Astrocyte (in vitro differentiated cells and primary cell): ENCODE measurements at regions not wholly inside any gene's neighbourhood (a gene's known extent, or its start where the extent isn't known, plus 50 kb on each side); places are given as distances from the start of the nearest gene placed in this dataset.

Source experiments
- DNase-seq: peaks from one replicate; pipeline ENCODE4 v3.0.0-alpha.2; 2010; ENCODE audit warnings: low read depth
- FAIRE-seq: peaks from 2 replicates; lab custom pipeline; 2011; peaks lifted over from hg19 to GRCh38; lab: Jason Lieb, UNC
- H2AFZ ChIP-seq: 2 replicates; pipeline ENCODE4 v1.6.0; 2012; ENCODE audit warnings: low read depth, low read length, inconsistent platforms
- H3K27ac ChIP-seq: 2 replicates; pipeline ENCODE4 v1.5.1; 2011; ENCODE audit warnings: low read depth, low read length, inconsistent platforms
- H3K27me3 ChIP-seq: 2 replicates; pipeline ENCODE4 v1.6.0; 2011; ENCODE audit warnings: low read length, inconsistent platforms; ENCODE audit not compliant: insufficient read depth
- H3K36me3 ChIP-seq: 2 replicates; pipeline ENCODE4 v1.5.1; 2011; ENCODE audit warnings: low read length, inconsistent platforms; ENCODE audit not compliant: insufficient read depth
- H3K4me1 ChIP-seq: 2 replicates; pipeline ENCODE4 v1.5.1; 2011; ENCODE audit warnings: low read length, inconsistent platforms; ENCODE audit not compliant: insufficient read depth
- H3K4me2 ChIP-seq: 2 replicates; pipeline ENCODE4 v1.6.0; 2012; ENCODE audit warnings: low read length, inconsistent platforms
- H3K4me3 ChIP-seq: 2 replicates; pipeline ENCODE4 v1.5.1; 2011; ENCODE audit warnings: low read depth, mild to moderate bottlenecking, low read length, inconsistent platforms; ENCODE audit not compliant: insufficient read depth
- H3K79me2 ChIP-seq: 2 replicates; pipeline ENCODE4 v1.6.0; 2012; ENCODE audit warnings: mild to moderate bottlenecking, low read length, inconsistent platforms; ENCODE audit not compliant: insufficient read depth
- H3K9ac ChIP-seq: 2 replicates; pipeline ENCODE4 v1.6.0; 2012; ENCODE audit warnings: mild to moderate bottlenecking, low read length, inconsistent platforms
- H3K9me3 ChIP-seq: 2 replicates; pipeline ENCODE4 v1.5.1; 2012; ENCODE audit warnings: low read depth, mild to moderate bottlenecking, low read length, inconsistent platforms; ENCODE audit not compliant: insufficient read depth
- H4K20me1 ChIP-seq: 2 replicates; pipeline ENCODE4 v1.6.0; 2012; ENCODE audit warnings: low read length, inconsistent platforms; ENCODE audit not compliant: insufficient read depth
- H3K27ac Mint-ChIP-seq: one replicate; pipeline ENCODE4 v1.8.0; 2021; ENCODE audit warnings: mild to moderate bottlenecking, mixed read lengths; ENCODE audit not compliant: unreplicated experiment
- H3K27me3 Mint-ChIP-seq: one replicate; pipeline ENCODE4 v1.8.0; 2021; ENCODE audit warnings: low read depth, mixed read lengths; ENCODE audit not compliant: unreplicated experiment
- H3K36me3 Mint-ChIP-seq: one replicate; pipeline ENCODE4 v1.8.0; 2021; ENCODE audit warnings: low read depth, mixed read lengths; ENCODE audit not compliant: unreplicated experiment
- H3K4me1 Mint-ChIP-seq: one replicate; pipeline ENCODE4 v1.8.0; 2021; ENCODE audit warnings: low read depth, mixed read lengths; ENCODE audit not compliant: unreplicated experiment
- H3K4me3 Mint-ChIP-seq: one replicate; pipeline ENCODE4 v1.8.0; 2021; ENCODE audit warnings: mild to moderate bottlenecking, moderate library complexity, mixed read lengths; ENCODE audit not compliant: unreplicated experiment
- H3K9me3 Mint-ChIP-seq: one replicate; pipeline ENCODE4 v1.8.0; 2021; ENCODE audit warnings: mild to moderate bottlenecking, mixed read lengths; ENCODE audit not compliant: unreplicated experiment
- CTCF ChIP-seq: IDR thresholded peaks from 2 replicates; pipeline ENCODE4 v1.5.1; 2011; ENCODE audit warnings: low read depth, mild to moderate bottlenecking, inconsistent platforms, low read length, moderate library complexity; ENCODE audit not compliant: insufficient read depth
- EZH2 ChIP-seq: IDR thresholded peaks from 2 replicates; pipeline ENCODE4 v1.6.1; 2012; ENCODE audit warnings: mild to moderate bottlenecking, low read length, inconsistent platforms; ENCODE audit not compliant: insufficient read depth

- Mint-ChIP-seq H3K4me1 (no peaks in the 10 kb centered on the region), H3K4me3 (no peak overlapping the region), H3K27ac (no peak overlapping the region), H3K9me3 (peaks cover 4% of the 10 kb centered on the region), H3K27me3 (no peaks in the 10 kb centered on the region), H3K36me3 (no peaks in the 10 kb centered on the region)
- no peak overlapping the region for H3K27ac ChIP-seq
- no peak overlapping the region for H3K4me3 ChIP-seq
- no peaks in the 10 kb centered on the region for H4K20me1 ChIP-seq
- H3K4me1 ChIP-seq, result no peaks in the 10 kb centered on the region
- H3K36me3 ChIP-seq, result no peaks in the 10 kb centered on the region
- no peak overlapping the region for H3K4me2 ChIP-seq
- no peaks in the 10 kb centered on the region for H3K27me3 ChIP-seq
- H3K9me3 ChIP-seq, result no peaks in the 10 kb centered on the region
- no peak overlapping the region for H3K9ac ChIP-seq
- FAIRE-seq (no peak), DNase-seq (no peak)
- H2AFZ ChIP-seq, result no peak overlapping the region
- no peak for TF ChIP-seq CTCF
- no peak for TF ChIP-seq EZH2
- no peaks in the 10 kb centered on the region for H3K79me2 ChIP-seq
Measured at GRCh38 chr13:88648598-88649373, 977.6 kb downstream of the SLITRK5 start.

- no peaks in the 10 kb centered on the region for H3K79me2 ChIP-seq
- H4K20me1 ChIP-seq, result no peaks in the 10 kb centered on the region
- no peaks in the 10 kb centered on the region for H3K27me3 ChIP-seq
- no peaks in the 10 kb centered on the region for H3K27me3 Mint-ChIP-seq
- H3K4me1 ChIP-seq, result no peaks in the 10 kb centered on the region
- FAIRE-seq (no peak), DNase-seq (no peak)
- H3K4me3 Mint-ChIP-seq, result no peak overlapping the region
- H3K9ac ChIP-seq, result no peak overlapping the region
- H3K4me3 ChIP-seq, result no peak overlapping the region
- H2AFZ ChIP-seq, result no peak overlapping the region
- H3K4me1 Mint-ChIP-seq, result no peaks in the 10 kb centered on the region
- no peak overlapping the region for H3K27ac ChIP-seq
- H3K36me3 ChIP-seq, result no peaks in the 10 kb centered on the region
- no peaks in the 10 kb centered on the region for H3K36me3 Mint-ChIP-seq
- no peak overlapping the region for H3K27ac Mint-ChIP-seq
- peaks cover 4% of the 10 kb centered on the region for H3K9me3 Mint-ChIP-seq
- H3K9me3 ChIP-seq, result no peaks in the 10 kb centered on the region
- no peak overlapping the region for H3K4me2 ChIP-seq
- TF ChIP-seq EZH2 (no peak), CTCF (no peak)
Measured at GRCh38 chr13:88649855-88650254, 978.7 kb downstream of the SLITRK5 start.

- H3K27me3 ChIP-seq, result no peaks in the 10 kb centered on the region
- FAIRE-seq (no peak), DNase-seq (no peak)
- no peak overlapping the region for H3K4me3 Mint-ChIP-seq
- no peaks in the 10 kb centered on the region for H3K79me2 ChIP-seq
- no peak overlapping the region for H3K4me3 ChIP-seq
- no peaks in the 10 kb centered on the region for H4K20me1 ChIP-seq
- H3K27me3 Mint-ChIP-seq, result no peaks in the 10 kb centered on the region
- no peak overlapping the region for H3K9ac ChIP-seq
- peaks cover 4% of the 10 kb centered on the region for H3K9me3 Mint-ChIP-seq
- H3K27ac ChIP-seq, result no peak overlapping the region
- TF ChIP-seq CTCF, result no peak
- no peak for TF ChIP-seq EZH2
- no peaks in the 10 kb centered on the region for H3K36me3 ChIP-seq
- H3K4me2 ChIP-seq, result no peak overlapping the region
- H3K9me3 ChIP-seq, result no peaks in the 10 kb centered on the region
- no peaks in the 10 kb centered on the region for H3K36me3 Mint-ChIP-seq
- H3K4me1 Mint-ChIP-seq, result no peaks in the 10 kb centered on the region
- H3K4me1 ChIP-seq, result no peaks in the 10 kb centered on the region
- no peak overlapping the region for H3K27ac Mint-ChIP-seq
- no peak overlapping the region for H2AFZ ChIP-seq
Measured at GRCh38 chr13:88651531-88651930, 980.4 kb downstream of the SLITRK5 start.
